ENCODE measurements at regions not wholly inside any gene's neighbourhood (a gene's known extent, or its start where the extent isn't known, plus 50 kb on each side); places are given as distances from the start of the nearest gene placed in this dataset.

GRCh38 chr2:175463169-175463568 is 281.7 kb upstream of the ATP5MC3 start:
- Histone ChIP-seq H3K4me2 (ENCODE audit: low read length) (no peak overlapping the region), H3K27ac (ENCODE audit: low read depth, low read length) (no peak overlapping the region), H3K9ac (ENCODE audit: low read length) (no peak overlapping the region), H3K4me1 (ENCODE audit: control insufficient read depth in 1 of 2, insufficient read depth in 2 of 2, low read length in 2 of 2) (no peaks in the 10 kb centered on the region), H3K9me2 (ENCODE audit: insufficient read depth) (no peaks in the 10 kb centered on the region), H3K4me3 (replicated peaks in 1 of 2; ENCODE audit: low read depth in 1 of 2, low read length in 2 of 2) (no peak overlapping the region), H3K79me2 (ENCODE audit: insufficient read depth, low read length) (no peaks in the 10 kb centered on the region), H3K9me3 (ENCODE audit: control insufficient read depth in 1 of 2, insufficient read depth in 1 of 2, low read depth in 1 of 2, low read length in 2 of 2) (no peaks in the 10 kb centered on the region), H3K36me3 (ENCODE audit: control insufficient read depth in 1 of 2, insufficient read depth in 2 of 2, low read length in 2 of 2) (no peaks in the 10 kb centered on the region), H2AFZ (ENCODE audit: low read depth, low read length, poor library complexity, severe bottlenecking) (no peak overlapping the region), H4K20me1 (ENCODE audit: insufficient read depth) (no peaks in the 10 kb centered on the region), H3K27me3 (ENCODE audit: insufficient read depth, low read length) (no peaks in the 10 kb centered on the region)
- POLR2A ChIA-PET: no interaction called here
- TF ChIP-seq REST (IDR thresholded peaks at IDR 0.05; ENCODE audit: low read depth) (no peak), CTCF (IDR thresholded peaks at IDR 0.05 in 2 of 3, conservative IDR thresholded peaks at IDR 0.05 in 1 of 3; ENCODE audit: borderline replicate concordance in 1 of 3, insufficient read depth in 1 of 3, low read depth in 2 of 3, low read length in 2 of 3) (no peak), SP1 (IDR thresholded peaks at IDR 0.05; ENCODE audit: low read depth) (no peak), ZFX (IDR thresholded peaks at IDR 0.05) (no peak), YY1 (IDR thresholded peaks at IDR 0.05; ENCODE audit: extremely low read depth, insufficient replicate concordance, low read depth, low read length) (no peak), POLR2A (IDR thresholded peaks at IDR 0.05; ENCODE audit: borderline replicate concordance, extremely low read depth, insufficient read depth, insufficient read length) (no peak)
- BruUV-seq (replicated peaks): no TSS peak
- intact Hi-C loops (cut with micrococcal nuclease): no loop called here
- DNase-seq (ENCODE audit: low read depth, low spot score) (no peak), ATAC-seq (no peak)
- CTCF ChIA-PET: no interaction called here
- RAD21 ChIA-PET (ENCODE audit: low non-redundant PET in 1 of 2, low total read pairs in 2 of 2, uncharacterized antibody in 2 of 2, unreplicated experiment in 2 of 2): no interaction called here
